Endothelial cell of umbilical vein (primary cell): ENCODE measurements at regions not wholly inside any gene's neighbourhood (a gene's known extent, or its start where the extent isn't known, plus 50 kb on each side); places are given as distances from the start of the nearest gene placed in this dataset.

Experiments used
- BruUV-seq: library from RNA; stranded (reverse); fragments of 400-500 nt; replicated peaks from 2 replicates; lab custom pipeline; 2021; lab: Mats Ljungman, UMichigan
- CTCF ChIA-PET: fragments of 300-600, 350-600 bp; sonication (Branson Sonifier 250); formaldehyde crosslinking; loops from one replicate; lab custom pipeline; 2021; ENCODE audit warnings: antibody characterized with exemption, inconsistent platforms; lab: Charles Lee
- POLR2A ChIA-PET: fragments of 300-600, 350-600 bp; sonication (Branson Sonifier 250); formaldehyde crosslinking; loops from one replicate; lab custom pipeline; 2021; ENCODE audit warnings: antibody characterized with exemption, inconsistent platforms; lab: Charles Lee
- DNase-seq: peaks from one replicate; pipeline ENCODE4 v3.0.0-alpha.2; 2011; ENCODE audit warnings: low read depth, low spot score
- FAIRE-seq: peaks from 2 replicates; lab custom pipeline; 2011; peaks lifted over from hg19 to GRCh38; lab: Jason Lieb, UNC
- H2AFZ ChIP-seq: 2 replicates; pipeline ENCODE4 v1.6.0; 2012; ENCODE audit warnings: low read depth, low read length, control low read depth, inconsistent platforms
- H3K27ac ChIP-seq: 2 replicates; pipeline ENCODE4 v1.5.1; 2011; ENCODE audit warnings: low read depth, mild to moderate bottlenecking, control low read depth, low read length, moderate library complexity; ENCODE audit not compliant: insufficient read depth
- H3K27me3 ChIP-seq, 2 experiments: 2 replicates each; pipeline versions ENCODE4 v1.6.0 to v1.6.1; 2011; ENCODE audit warnings: low read length in 2 of 2, mixed read lengths in 1 of 2; ENCODE audit not compliant: control insufficient read depth in 2 of 2, insufficient read depth in 2 of 2
- H3K36me3 ChIP-seq, 2 experiments: 2 replicates in 1 of 2; 3 replicates in 1 of 2; pipeline ENCODE4 v1.5.1; 2011; ENCODE audit warnings: low read length in 2 of 2, mild to moderate bottlenecking in 1 of 2, moderate library complexity in 1 of 2; ENCODE audit not compliant: control insufficient read depth in 2 of 2, insufficient read depth in 2 of 2; ENCODE audit errors: extremely low read depth in 1 of 2
- H3K4me1 ChIP-seq: 3 replicates; pipeline ENCODE4 v1.5.1; 2011; ENCODE audit warnings: mild to moderate bottlenecking, low read length; ENCODE audit not compliant: control insufficient read depth, insufficient read depth; ENCODE audit errors: extremely low read depth
- H3K4me2 ChIP-seq: 2 replicates; pipeline ENCODE4 v1.6.1; 2011; ENCODE audit warnings: low read length, control low read depth, mixed read lengths; ENCODE audit not compliant: insufficient read depth
- H3K4me3 ChIP-seq, 3 experiments: fragments of 200-600 bp in 1 of 3; sonication (generic), shearing (Covaris generic) in 1 of 3; replicated peaks in 1 of 3; 2 replicates each; pipeline ENCODE4 v1.5.1; 2011 to 2016; ENCODE audit warnings: control low read depth in 3 of 3, low read length in 3 of 3, mild to moderate bottlenecking in 2 of 3, inconsistent platforms in 1 of 3, low read depth in 1 of 3, moderate library complexity in 1 of 3; ENCODE audit not compliant: insufficient read depth in 1 of 3
- H3K79me2 ChIP-seq: 2 replicates; pipeline ENCODE4 v1.6.0; 2012; ENCODE audit warnings: low read length, inconsistent platforms; ENCODE audit not compliant: control insufficient read depth, insufficient read depth
- H3K9ac ChIP-seq: replicated peaks from 2 replicates; pipeline ENCODE3; 2011; ENCODE audit warnings: low read length, control low read depth; ENCODE audit not compliant: insufficient read depth; ENCODE audit errors: extremely low read depth
- H3K9me1 ChIP-seq: replicated peaks from 3 replicates; pipeline ENCODE4 v1.6.0; 2011; ENCODE audit warnings: mild to moderate bottlenecking, low read length; ENCODE audit not compliant: control insufficient read depth, insufficient read depth; ENCODE audit errors: extremely low read depth
- H3K9me3 ChIP-seq: replicated peaks from 2 replicates; pipeline ENCODE4 v1.5.1; 2012; ENCODE audit warnings: low read length, inconsistent platforms; ENCODE audit not compliant: control insufficient read depth, insufficient read depth
- H4K20me1 ChIP-seq: replicated peaks from 2 replicates; pipeline ENCODE3; 2011; ENCODE audit warnings: mild to moderate bottlenecking, low read length; ENCODE audit not compliant: control insufficient read depth, insufficient read depth; ENCODE audit errors: extremely low read depth
- CTCF ChIP-seq, 2 donors: IDR thresholded peaks; 1 replicate in 1 of 2; 2 replicates in 1 of 2; pipeline ENCODE4 v1.5.1; 2011; ENCODE audit warnings: low read length in 2 of 2, mild to moderate bottlenecking in 2 of 2, moderate library complexity in 2 of 2, control low read depth in 1 of 2, inconsistent platforms in 1 of 2, low read depth in 1 of 2; ENCODE audit not compliant: insufficient read depth in 1 of 2; ENCODE audit errors: extremely low read depth in 1 of 2
- EZH2 ChIP-seq: IDR thresholded peaks from 2 replicates; pipeline ENCODE4 v1.6.1; 2012; ENCODE audit warnings: borderline replicate concordance, low read depth, mild to moderate bottlenecking, moderate library complexity, low read length, inconsistent platforms; ENCODE audit not compliant: severe bottlenecking
- FOS ChIP-seq: IDR thresholded peaks from 2 replicates; pipeline ENCODE4 v1.6.1; 2011; ENCODE audit warnings: mild to moderate bottlenecking, low read length, moderate library complexity, borderline replicate concordance; ENCODE audit not compliant: insufficient read depth
- GATA2 ChIP-seq: IDR thresholded peaks from 2 replicates; pipeline ENCODE4 v1.7.0; 2011; ENCODE audit warnings: low read depth, mild to moderate bottlenecking, moderate library complexity, mixed read lengths, low read length; ENCODE audit not compliant: insufficient read length, insufficient read depth
- JUN ChIP-seq: IDR thresholded peaks from 2 replicates; pipeline ENCODE4 v1.6.1; 2011; ENCODE audit warnings: borderline replicate concordance, low read depth; ENCODE audit not compliant: insufficient read length, insufficient read depth
- MAX ChIP-seq: IDR thresholded peaks from 2 replicates; pipeline ENCODE4 v1.6.1; 2011; ENCODE audit not compliant: insufficient read depth, insufficient read length
- MYC ChIP-seq: IDR thresholded peaks from one replicate; pipeline ENCODE4 v1.6.1; 2011; ENCODE audit warnings: mild to moderate bottlenecking, low read depth, low read length
- POLR2A ChIP-seq: IDR thresholded peaks from 2 replicates; pipeline ENCODE4 v1.6.1; 2012; ENCODE audit warnings: low read depth, mild to moderate bottlenecking, control low read depth, low read length
- POLR2AphosphoS5 ChIP-seq: IDR thresholded peaks from 2 replicates; pipeline ENCODE4 v1.6.1; 2012; ENCODE audit warnings: low read depth, mild to moderate bottlenecking, control low read depth, low read length, moderate library complexity; ENCODE audit not compliant: insufficient read depth
- dilution Hi-C: fragments of 300-500 bp; cut with MboI; formaldehyde crosslinking; loops from one replicate; pipeline ENCODE4 v1.15.0; 2019; ENCODE audit warnings: low sequenced_read_pairs; ENCODE audit not compliant: extremely low pct_ligation_motif_present
- intact Hi-C: fragments of 100-400 bp; cut with micrococcal nuclease; formaldehyde crosslinking; loops from one replicate; pipeline ENCODE4 v1.10.0; 2022

DNA sequence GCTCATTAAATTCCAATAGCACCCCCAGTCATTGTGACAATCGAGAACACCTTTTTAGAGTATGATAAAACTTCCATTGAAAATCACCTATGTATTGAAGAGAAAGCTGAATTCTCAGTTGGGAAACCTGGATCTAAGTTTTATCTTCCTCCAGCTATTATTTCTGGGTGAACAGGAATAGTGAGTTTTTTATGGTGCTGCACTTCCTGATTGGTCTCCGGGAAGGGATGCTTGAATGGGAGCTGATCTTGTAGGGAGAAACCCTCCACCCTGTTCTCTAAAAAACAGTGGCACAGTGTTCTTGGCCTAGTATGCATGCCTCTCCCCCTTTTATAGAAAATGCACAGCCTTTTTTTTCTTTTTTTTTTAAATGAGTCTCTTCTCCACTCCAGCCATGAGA, 112.2 kb downstream of the ACTBL2 start:
- Histone ChIP-seq H3K27ac (no peak overlapping the region), H3K4me1 (no peaks in the 10 kb centered on the region), H3K27me3 (no peaks in the 10 kb centered on the region), H3K79me2 (no peaks in the 10 kb centered on the region), H2AFZ (no peak overlapping the region), H3K9ac (no peak overlapping the region), H3K9me1 (no peaks in the 10 kb centered on the region), H3K4me2 (no peak overlapping the region), H3K4me3 (no peak overlapping the region), H4K20me1 (no peaks in the 10 kb centered on the region), H3K9me3 (no peaks in the 10 kb centered on the region), H3K36me3 (no peaks in the 10 kb centered on the region)
- TF ChIP-seq JUN (no peak), FOS (no peak), EZH2 (no peak), POLR2A (no peak), CTCF (IDR thresholded peaks at IDR 0.05; ENCODE audit: extremely low read depth in 1 of 2, insufficient read depth in 1 of 2, low read depth in 1 of 2, low read length in 2 of 2) (no peak), POLR2AphosphoS5 (no peak), GATA2 (no peak), MYC (no peak), MAX (no peak)
- POLR2A ChIA-PET: no interaction called here
- DNase-seq: no peak
- FAIRE-seq: no peak
- intact Hi-C loops: no loop called here
- dilution Hi-C loops: no loop called here
- CTCF ChIA-PET: interaction anchor here (1.7 kb wide), 1 partner anchor 11 kb away, joined by 7 read pairs; no protein-coding TSS in a partner anchor
- BruUV-seq: no TSS peak
